Mucosa of descending colon (tissue), 3 donors: ENCODE measurements at regions not wholly inside any gene's neighbourhood (a gene's known extent, or its start where the extent isn't known, plus 50 kb on each side); places are given as distances from the start of the nearest gene placed in this dataset.
"Not testable (repeated sequence)": the region's sequence is repeated elsewhere in the genome, so short reads cannot be mapped to it uniquely, and the experiment has no call there.

Experiments used
- ATAC-seq: fragments of 200-7000 bp; cut with Tn5 transposase; one replicate; pipeline ENCODE4 v1.9.1; 2020; ENCODE audit warnings: mild to moderate bottlenecking, moderate library complexity
- DNase-seq, 3 donors: peaks; one replicate each; pipeline ENCODE4 v3.0.0-alpha.2; 2020
- H3K36me3 ChIP-seq: fragments of 200-600 bp; one replicate; pipeline ENCODE4 v1.8.0; 2021; ENCODE audit warnings: low read depth, mild to moderate bottlenecking
- H3K4me1 ChIP-seq: fragments of 200-600 bp; one replicate; pipeline ENCODE4 v1.8.0; 2021; ENCODE audit warnings: low read depth, mild to moderate bottlenecking
- H3K4me3 ChIP-seq: fragments of 200-600 bp; one replicate; pipeline ENCODE4 v1.8.0; 2021; ENCODE audit warnings: mild to moderate bottlenecking
- H3K9me3 ChIP-seq: fragments of 200-600 bp; one replicate; pipeline ENCODE4 v1.8.0; 2021; ENCODE audit warnings: mild to moderate bottlenecking
- CTCF ChIP-seq: fragments of 200-600 bp; IDR thresholded peaks from one replicate; pipeline ENCODE4 v1.8.0; 2022; ENCODE audit warnings: antibody characterized with exemption, mild to moderate bottlenecking
- intact Hi-C, 2 donors: fragments of 100-400 bp; cut with DNase I in 1 of 2; cut with micrococcal nuclease in 1 of 2; formaldehyde crosslinking; loops; one replicate each; pipeline versions ENCODE4 v1.11.0 to v1.11.1; 2022; cut with DNase I, micrococcal nuclease
- donor health status: DM: no; HTN: no; CAD: no; lungs with moderate emphysema.
- donor health status: DM: no; HTN: no; CAD: no.
- donor health status: DM: no; HTN: yes; CAD: no.

GRCh38 chr4:131447883-131448282 is 1701.2 kb upstream of the PCDH10 start:
- Histone ChIP-seq H3K36me3 (no peaks in the 10 kb centered on the region), H3K4me3 (no peak overlapping the region), H3K9me3 (peaks cover 3% of the 10 kb centered on the region), H3K4me1 (no peaks in the 10 kb centered on the region)
- DNase-seq (no peak), ATAC-seq (no peak)
- no peak for TF ChIP-seq CTCF
- intact Hi-C loops, result no loop called here

- Histone ChIP-seq H3K36me3 (no peaks in the 10 kb centered on the region), H3K9me3 (no peaks in the 10 kb centered on the region), H3K4me1 (no peaks in the 10 kb centered on the region), H3K4me3 (no peak overlapping the region)
- ATAC-seq (no peak), DNase-seq (no peak)
- intact Hi-C loops, result no loop called here
- no peak for TF ChIP-seq CTCF
These were observed 1698.4 kb upstream of the PCDH10 start for GRCh38 chr4:131450572-131451209.

- no peak for TF ChIP-seq CTCF
- Histone ChIP-seq H3K4me3 (no peak overlapping the region), H3K4me1 (no peaks in the 10 kb centered on the region), H3K9me3 (peaks cover 14% of the 10 kb centered on the region), H3K36me3 (no peaks in the 10 kb centered on the region)
- DNase-seq (no peak), ATAC-seq (no peak)
- intact Hi-C loops, result no loop called here
These were observed 1689.5 kb upstream of the PCDH10 start for GRCh38 chr4:131459430-131460101.

- Histone ChIP-seq H3K9me3 (peaks cover 30% of the 10 kb centered on the region), H3K4me1 (no peaks in the 10 kb centered on the region), H3K4me3 (no peak overlapping the region), H3K36me3 (no peaks in the 10 kb centered on the region)
- ATAC-seq (no peak), DNase-seq (no peak)
- intact Hi-C loops, result no loop called here
- TF ChIP-seq CTCF, result no peak
These were observed 1678.7 kb upstream of the PCDH10 start for GRCh38 chr4:131470360-131470759.

- no peak overlapping the region for H3K4me3 ChIP-seq
- H3K4me1 ChIP-seq, result no peaks in the 10 kb centered on the region
- ATAC-seq (no peak), DNase-seq (no peak)
- peaks cover 4% of the 10 kb centered on the region for H3K9me3 ChIP-seq
- TF ChIP-seq CTCF, result no peak
- intact Hi-C loops, result no loop called here
- no peaks in the 10 kb centered on the region for H3K36me3 ChIP-seq
These were observed 1660.3 kb upstream of the PCDH10 start for GRCh38 chr4:131488772-131489171.

- intact Hi-C loops, DNase-seq, H3K4me1 ChIP-seq, ATAC-seq, H3K36me3 ChIP-seq, H3K4me3 ChIP-seq: not testable (repeated sequence)
- H3K9me3 ChIP-seq, result peaks cover 24% of the 10 kb centered on the region
These were observed 1652.9 kb upstream of the PCDH10 start for GRCh38 chr4:131496211-131496610.
